SU-DHL-6 (cell line): ENCODE measurements at regions not wholly inside any gene's neighbourhood (a gene's known extent, or its start where the extent isn't known, plus 50 kb on each side); places are given as distances from the start of the nearest gene placed in this dataset.

Experiments
- H2AFZ ChIP-seq: fragments of 200-600 bp; sonication (generic); 2 replicates; pipeline ENCODE4 v1.6.1; 2014; ENCODE audit warnings: low read depth, mild to moderate bottlenecking, moderate library complexity, mixed read lengths, antibody characterized with exemption, low read length; ENCODE audit not compliant: severe bottlenecking
- H3F3A ChIP-seq: fragments of 200-600 bp; shearing (Covaris generic); 2 replicates; pipeline ENCODE4 v1.6.0; 2016; ENCODE audit warnings: antibody characterized with exemption, mild to moderate bottlenecking; ENCODE audit not compliant: insufficient read depth
- H3K27ac ChIP-seq: fragments of 200-600 bp; sonication (generic); 2 replicates; pipeline ENCODE4 v1.5.1; 2016; ENCODE audit warnings: low read depth, mild to moderate bottlenecking, low read length, moderate library complexity, mixed read lengths
- H3K27me3 ChIP-seq: fragments of 200-600 bp; sonication (generic), shearing (Covaris generic); 2 replicates; pipeline ENCODE4 v1.6.0; 2014; ENCODE audit warnings: mild to moderate bottlenecking, low read length
- H3K36me3 ChIP-seq: fragments of 200-600 bp; sonication (generic); 2 replicates; pipeline ENCODE4 v1.6.1; 2014; ENCODE audit warnings: mild to moderate bottlenecking, low read length, mixed read lengths
- H3K4me2 ChIP-seq: fragments of 300-600, 200-600 bp; shearing (Covaris generic), sonication (generic); 2 replicates; pipeline ENCODE4 v1.6.0; 2014; ENCODE audit warnings: low read length, low read depth, mild to moderate bottlenecking; ENCODE audit not compliant: poor library complexity, severe bottlenecking
- H3K4me3 ChIP-seq: fragments of 200-600 bp; sonication (generic); 2 replicates; pipeline ENCODE4 v1.5.1; 2014; ENCODE audit warnings: antibody characterized with exemption, low read length, mild to moderate bottlenecking, mixed read lengths; ENCODE audit not compliant: insufficient read depth, poor library complexity, severe bottlenecking
- H3K79me2 ChIP-seq: fragments of 200-600 bp; sonication (generic); 2 replicates; pipeline ENCODE4 v1.6.1; 2014; ENCODE audit warnings: mild to moderate bottlenecking, low read length, moderate library complexity; ENCODE audit not compliant: insufficient read depth
- H3K9ac ChIP-seq: fragments of 200-600 bp; sonication (generic); 2 replicates; pipeline ENCODE4 v1.7.0; 2014; ENCODE audit warnings: mild to moderate bottlenecking, low read length
- H3K9me2 ChIP-seq: fragments of 200-600 bp; sonication (generic); replicated peaks from 2 replicates; pipeline ENCODE4 v1.6.1; 2014; ENCODE audit warnings: low read length; ENCODE audit not compliant: insufficient read depth
- H3K9me3 ChIP-seq: fragments of 200-600 bp; sonication (generic); 2 replicates; pipeline ENCODE4 v1.6.1; 2014; ENCODE audit warnings: low read length, mixed read lengths; ENCODE audit not compliant: insufficient read depth
- H4K20me1 ChIP-seq: fragments of 200-600 bp; sonication (generic); 2 replicates; pipeline ENCODE4 v1.6.1; 2014; ENCODE audit warnings: low read depth, mild to moderate bottlenecking, antibody characterized with exemption, low read length, moderate library complexity, mixed read lengths
- CTCF ChIP-seq: fragments of 200-600 bp; sonication (generic); IDR thresholded peaks from one replicate; pipeline ENCODE4 v1.5.1; 2017; ENCODE audit warnings: antibody characterized with exemption, mild to moderate bottlenecking, low read length, moderate library complexity; ENCODE audit not compliant: insufficient read depth, poor library complexity, severe bottlenecking
- EZH2phosphoT487 ChIP-seq: fragments of 200-600 bp; sonication (generic), shearing (Covaris generic); conservative IDR thresholded peaks from 2 replicates; pipeline ENCODE4 v1.6.1; 2018; ENCODE audit warnings: mild to moderate bottlenecking, antibody characterized with exemption, low read length, moderate library complexity, mixed read lengths

DNA sequence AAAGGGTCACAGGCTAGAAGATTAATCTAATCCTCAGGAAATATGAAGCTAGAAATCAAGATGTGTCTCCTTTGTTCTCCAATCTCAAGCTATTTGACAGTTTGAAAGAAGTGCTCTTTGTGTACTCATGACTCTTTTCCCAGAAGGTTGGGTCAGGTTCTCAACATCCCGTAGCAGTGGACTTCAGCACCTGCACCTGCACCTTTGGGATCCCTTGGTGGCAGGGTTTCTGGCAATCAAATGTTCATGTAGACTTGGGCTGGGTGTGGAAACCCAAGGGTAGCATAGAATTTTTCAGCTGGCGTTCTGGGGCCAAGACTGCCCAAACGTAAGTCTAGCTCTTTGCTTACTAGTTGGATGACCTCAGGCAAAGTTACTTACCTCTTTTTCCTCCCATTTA is 134.4 kb downstream of the ADRA2A start:
- no peak overlapping the region for H3K27ac ChIP-seq
- no peaks in the 10 kb centered on the region for H3K27me3 ChIP-seq
- no peak overlapping the region for H3K4me2 ChIP-seq
- no peaks in the 10 kb centered on the region for H3K36me3 ChIP-seq
- H3K9me2 ChIP-seq: no peaks in the 10 kb centered on the region
- H3F3A ChIP-seq: no peaks in the 10 kb centered on the region
- no peaks in the 10 kb centered on the region for H3K9me3 ChIP-seq
- H2AFZ ChIP-seq: no peak overlapping the region
- no peaks in the 10 kb centered on the region for H4K20me1 ChIP-seq
- H3K79me2 ChIP-seq: no peaks in the 10 kb centered on the region
- no peak overlapping the region for H3K9ac ChIP-seq
- H3K4me3 ChIP-seq: no peak overlapping the region
- TF ChIP-seq CTCF (no peak), EZH2phosphoT487 (no peak)

- Histone ChIP-seq H3K9me3 (no peaks in the 10 kb centered on the region), H3F3A (no peaks in the 10 kb centered on the region), H3K9me2 (no peaks in the 10 kb centered on the region), H2AFZ (no peak overlapping the region), H3K9ac (no peak overlapping the region), H3K4me2 (no peak overlapping the region), H3K27me3 (no peaks in the 10 kb centered on the region), H4K20me1 (no peaks in the 10 kb centered on the region), H3K36me3 (no peaks in the 10 kb centered on the region), H3K79me2 (no peaks in the 10 kb centered on the region), H3K4me3 (no peak overlapping the region), H3K27ac (no peak overlapping the region)
- no peak for TF ChIP-seq EZH2phosphoT487
- TF ChIP-seq CTCF: no peak
Measured at GRCh38 chr10:111211706-111212105, 134.9 kb downstream of the ADRA2A start.

- no peaks in the 10 kb centered on the region for H3K27me3 ChIP-seq
- H3K9me3 ChIP-seq: no peaks in the 10 kb centered on the region
- H4K20me1 ChIP-seq: no peaks in the 10 kb centered on the region
- no peaks in the 10 kb centered on the region for H3K79me2 ChIP-seq
- H3K4me2 ChIP-seq: no peak overlapping the region
- no peak for TF ChIP-seq CTCF
- TF ChIP-seq EZH2phosphoT487: no peak
- H3K27ac ChIP-seq: no peak overlapping the region
- no peaks in the 10 kb centered on the region for H3F3A ChIP-seq
- no peak overlapping the region for H3K9ac ChIP-seq
- no peak overlapping the region for H3K4me3 ChIP-seq
- no peaks in the 10 kb centered on the region for H3K9me2 ChIP-seq
- no peaks in the 10 kb centered on the region for H3K36me3 ChIP-seq
- no peak overlapping the region for H2AFZ ChIP-seq
Measured at GRCh38 chr10:111221682-111222480, 145.1 kb downstream of the ADRA2A start.
